ENCODE measurements at regions not wholly inside any gene's neighbourhood (a gene's known extent, or its start where the extent isn't known, plus 50 kb on each side); places are given as distances from the start of the nearest gene placed in this dataset.

- DNase-seq: no peak
- Histone ChIP-seq H3K27me3 (no peaks in the 10 kb centered on the region), H3K36me3 (no peaks in the 10 kb centered on the region), H3K4me3 (no peak overlapping the region), H3K9me3 (no peaks in the 10 kb centered on the region)
Observed at GRCh38 chr12:65517656-65518210, 239.2 kb downstream of the MSRB3 start.

GRCh38 chr12:65518771-65519170, 240.3 kb downstream of the MSRB3 start:
- no peak for DNase-seq
- Histone ChIP-seq H3K36me3 (no peaks in the 10 kb centered on the region), H3K9me3 (no peaks in the 10 kb centered on the region), H3K4me3 (no peak overlapping the region), H3K27me3 (no peaks in the 10 kb centered on the region)

GRCh38 chr12:65520658-65521057, 242.2 kb downstream of the MSRB3 start:
- DNase-seq: no peak
- no peaks in the 10 kb centered on the region for H3K36me3 ChIP-seq
- H3K27me3 ChIP-seq: no peaks in the 10 kb centered on the region
- no peak overlapping the region for H3K4me3 ChIP-seq
- H3K9me3 ChIP-seq: no peaks in the 10 kb centered on the region

- no peak overlapping the region for H3K4me3 ChIP-seq
- no peak for DNase-seq
- no peaks in the 10 kb centered on the region for H3K27me3 ChIP-seq
- no peaks in the 10 kb centered on the region for H3K36me3 ChIP-seq
- H3K9me3 ChIP-seq: no peaks in the 10 kb centered on the region
Observed at GRCh38 chr12:65522956-65523860, 244.7 kb downstream of the MSRB3 start.

- Histone ChIP-seq H3K9me3 (no peaks in the 10 kb centered on the region), H3K4me3 (no peak overlapping the region), H3K27me3 (no peaks in the 10 kb centered on the region), H3K36me3 (no peaks in the 10 kb centered on the region)
- no peak for DNase-seq
Observed at GRCh38 chr12:65524666-65525065, 246.2 kb downstream of the MSRB3 start.

- H3K4me3 ChIP-seq: no peak overlapping the region
- DNase-seq: no peak
Observed at GRCh38 chr12:65525491-65526141, 247.1 kb downstream of the MSRB3 start.

GRCh38 chr12:65526311-65526710, 247.8 kb downstream of the MSRB3 start:
- no peak for DNase-seq
- Histone ChIP-seq H3K27me3 (no peaks in the 10 kb centered on the region), H3K9me3 (no peaks in the 10 kb centered on the region), H3K36me3 (no peaks in the 10 kb centered on the region), H3K4me3 (no peak overlapping the region)

More at GRCh38 chr12:65525491-65526141, 247.1 kb downstream of the MSRB3 start:
- H3K27me3 ChIP-seq: no peaks in the 10 kb centered on the region
- no peaks in the 10 kb centered on the region for H3K9me3 ChIP-seq
- H3K36me3 ChIP-seq: no peaks in the 10 kb centered on the region

- Histone ChIP-seq H3K36me3 (no peaks in the 10 kb centered on the region), H3K27me3 (no peaks in the 10 kb centered on the region)
- DNase-seq: no peak
Observed at GRCh38 chr12:65528127-65528526, 249.6 kb downstream of the MSRB3 start.

GRCh38 chr12:65529106-65529505, 250.6 kb downstream of the MSRB3 start:
- no peaks in the 10 kb centered on the region for H3K36me3 ChIP-seq
- peaks cover 3% of the 10 kb centered on the region; the same call in 1 of the 2 replicates for H3K9me3 ChIP-seq
- no peaks in the 10 kb centered on the region for H3K27me3 ChIP-seq
- H3K4me3 ChIP-seq: no peak overlapping the region
- no peak for DNase-seq

More at GRCh38 chr12:65528127-65528526, 249.6 kb downstream of the MSRB3 start:
- no peaks in the 10 kb centered on the region for H3K9me3 ChIP-seq
- no peak overlapping the region for H3K4me3 ChIP-seq

- Histone ChIP-seq H3K4me3 (no peak overlapping the region), H3K36me3 (no peaks in the 10 kb centered on the region), H3K9me3 (peaks cover 3% of the 10 kb centered on the region; the same call in 1 of the 2 replicates), H3K27me3 (no peaks in the 10 kb centered on the region)
- DNase-seq: no peak
Observed at GRCh38 chr12:65529771-65530435, 251.4 kb downstream of the MSRB3 start.

- no peaks in the 10 kb centered on the region for H3K27me3 ChIP-seq
- H3K36me3 ChIP-seq: no peaks in the 10 kb centered on the region
- peaks cover 3% of the 10 kb centered on the region; the same call in 1 of the 2 replicates for H3K9me3 ChIP-seq
- no peak overlapping the region for H3K4me3 ChIP-seq
- no peak for DNase-seq
Observed at GRCh38 chr12:65532162-65532561, 253.7 kb downstream of the MSRB3 start.

- no peak for DNase-seq
- H3K4me3 ChIP-seq: no peak overlapping the region
Observed at GRCh38 chr12:65532764-65533163, 254.3 kb downstream of the MSRB3 start.

GRCh38 chr12:65533177-65533883, 254.8 kb downstream of the MSRB3 start:
- H3K36me3 ChIP-seq: no peaks in the 10 kb centered on the region; the same call in 1 of the 2 replicates
- H3K4me3 ChIP-seq: no peak overlapping the region
- DNase-seq: no peak
- no peaks in the 10 kb centered on the region for H3K27me3 ChIP-seq
- peaks cover 6% of the 10 kb centered on the region for H3K9me3 ChIP-seq

More at GRCh38 chr12:65532764-65533163, 254.3 kb downstream of the MSRB3 start:
- Histone ChIP-seq H3K36me3 (no peaks in the 10 kb centered on the region; the same call in 1 of the 2 replicates), H3K9me3 (peaks cover 5% of the 10 kb centered on the region), H3K27me3 (no peaks in the 10 kb centered on the region)

GRCh38 chr12:65534238-65534841, 255.9 kb downstream of the MSRB3 start:
- Histone ChIP-seq H3K27me3 (no peaks in the 10 kb centered on the region), H3K36me3 (no peaks in the 10 kb centered on the region; the same call in 1 of the 2 replicates), H3K9me3 (peaks cover 14% of the 10 kb centered on the region), H3K4me3 (no peak overlapping the region)
- DNase-seq: no peak

- Histone ChIP-seq H3K27me3 (no peaks in the 10 kb centered on the region), H3K4me3 (no peak overlapping the region)
- DNase-seq: no peak
Observed at GRCh38 chr12:65535946-65536345, 257.5 kb downstream of the MSRB3 start.

GRCh38 chr12:65536351-65536750, 257.9 kb downstream of the MSRB3 start:
- H3K4me3 ChIP-seq: no peak overlapping the region
- H3K36me3 ChIP-seq: no peaks in the 10 kb centered on the region; the same call in 1 of the 2 replicates
- no peaks in the 10 kb centered on the region for H3K27me3 ChIP-seq
- peaks cover 27% of the 10 kb centered on the region for H3K9me3 ChIP-seq
- no peak for DNase-seq

More at GRCh38 chr12:65535946-65536345, 257.5 kb downstream of the MSRB3 start:
- no peaks in the 10 kb centered on the region; the same call in 1 of the 2 replicates for H3K36me3 ChIP-seq
- H3K9me3 ChIP-seq: peaks cover 27% of the 10 kb centered on the region
